A549 (cell line): ENCODE measurements at regions not wholly inside any gene's neighbourhood (a gene's known extent, or its start where the extent isn't known, plus 50 kb on each side); places are given as distances from the start of the nearest gene placed in this dataset.

Experiments used
- BHLHE40 ChIP-seq: IDR thresholded peaks from 2 replicates; pipeline ENCODE4 v1.6.1; 2012; ENCODE audit warnings: low read depth, low read length, inconsistent platforms
- CHD2 ChIP-seq: fragments of 150-350 bp; IDR thresholded peaks from 2 replicates; pipeline ENCODE4 v1.6.1; 2014; ENCODE audit warnings: low read length; ENCODE audit not compliant: partially characterized antibody
- CHD4 ChIP-seq: fragments of 200-600 bp; sonication (generic); IDR thresholded peaks from 2 replicates; pipeline ENCODE4 v1.6.1; 2016; ENCODE audit warnings: antibody characterized with exemption, mild to moderate bottlenecking, borderline replicate concordance
- EHMT2 ChIP-seq: fragments of 200-600 bp; sonication (generic); IDR thresholded peaks from 2 replicates; pipeline ENCODE4 v1.6.1; 2016; ENCODE audit warnings: antibody characterized with exemption, low read depth, mild to moderate bottlenecking, moderate library complexity
- GATA3 ChIP-seq: IDR thresholded peaks from 2 replicates; pipeline ENCODE4 v1.6.1; 2012; ENCODE audit warnings: borderline replicate concordance
- KDM5A ChIP-seq: fragments of 200-600 bp; sonication (generic); IDR thresholded peaks from 2 replicates; pipeline ENCODE4 v1.6.1; 2016; ENCODE audit warnings: antibody characterized with exemption, mild to moderate bottlenecking
- MYC ChIP-seq: IDR thresholded peaks from 2 replicates; pipeline ENCODE4 v1.6.1; 2012; ENCODE audit warnings: mild to moderate bottlenecking, inconsistent platforms, low read length, improper control_type of control experiment, borderline replicate concordance
- POLR2A ChIP-seq: IDR thresholded peaks from 2 replicates; pipeline ENCODE4 v1.6.1; 2012; ENCODE audit warnings: mild to moderate bottlenecking, low read length
- RARB ChIP-seq: fragments of 250-450 bp; sonication (Bioruptor Pico); IDR thresholded peaks from 2 replicates; pipeline ENCODE4 v1.8.0; 2021; ENCODE audit warnings: mild to moderate bottlenecking, moderate library complexity
- RFX5 ChIP-seq: fragments of 450-650 bp; IDR thresholded peaks from 2 replicates; pipeline ENCODE4 v1.7.1; 2014; ENCODE audit warnings: antibody characterized with exemption, mild to moderate bottlenecking, moderate library complexity
- TP53 ChIP-seq: fragments of 250-450 bp; sonication (Bioruptor Pico); IDR thresholded peaks from 2 replicates; pipeline ENCODE4 v1.5.0; 2021; ENCODE audit warnings: mild to moderate bottlenecking, moderate library complexity
- TF ChIP-seq, protein P1 (sequence below): fragments of >200 bp; sonication (Bioruptor Twin); formaldehyde crosslinking; IDR thresholded peaks from 3 replicates; pipeline ENCODE4 v1.5.1; 2016
- TF ChIP-seq, protein P2 (sequence below): IDR thresholded peaks from 2 replicates; pipeline ENCODE4 v1.6.1; 2012

DNA sequence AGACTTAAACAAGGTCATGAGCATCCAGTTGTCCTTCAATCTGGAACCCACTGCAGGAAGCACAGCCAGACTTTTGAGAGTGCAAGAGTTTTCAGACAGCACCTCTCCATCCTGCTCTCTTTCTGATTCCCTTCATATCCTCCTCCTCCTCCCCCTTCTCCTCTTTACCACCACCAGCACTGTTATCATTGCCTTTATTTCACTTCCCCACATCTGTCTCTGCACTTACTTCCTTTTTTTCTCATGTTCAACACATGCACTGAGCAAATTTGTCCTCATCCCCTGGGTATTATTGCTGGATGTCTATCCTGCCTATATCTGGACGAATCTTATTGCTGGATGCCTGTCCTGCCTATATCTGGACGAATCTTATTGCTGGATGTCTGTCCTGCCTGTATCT, 554.8 kb downstream of the DHX35 start:
- no peak for TF ChIP-seq POLR2A
- TF ChIP-seq, protein P1, sequence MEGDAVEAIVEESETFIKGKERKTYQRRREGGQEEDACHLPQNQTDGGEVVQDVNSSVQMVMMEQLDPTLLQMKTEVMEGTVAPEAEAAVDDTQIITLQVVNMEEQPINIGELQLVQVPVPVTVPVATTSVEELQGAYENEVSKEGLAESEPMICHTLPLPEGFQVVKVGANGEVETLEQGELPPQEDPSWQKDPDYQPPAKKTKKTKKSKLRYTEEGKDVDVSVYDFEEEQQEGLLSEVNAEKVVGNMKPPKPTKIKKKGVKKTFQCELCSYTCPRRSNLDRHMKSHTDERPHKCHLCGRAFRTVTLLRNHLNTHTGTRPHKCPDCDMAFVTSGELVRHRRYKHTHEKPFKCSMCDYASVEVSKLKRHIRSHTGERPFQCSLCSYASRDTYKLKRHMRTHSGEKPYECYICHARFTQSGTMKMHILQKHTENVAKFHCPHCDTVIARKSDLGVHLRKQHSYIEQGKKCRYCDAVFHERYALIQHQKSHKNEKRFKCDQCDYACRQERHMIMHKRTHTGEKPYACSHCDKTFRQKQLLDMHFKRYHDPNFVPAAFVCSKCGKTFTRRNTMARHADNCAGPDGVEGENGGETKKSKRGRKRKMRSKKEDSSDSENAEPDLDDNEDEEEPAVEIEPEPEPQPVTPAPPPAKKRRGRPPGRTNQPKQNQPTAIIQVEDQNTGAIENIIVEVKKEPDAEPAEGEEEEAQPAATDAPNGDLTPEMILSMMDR, result no peak
- TF ChIP-seq RFX5, result no peak
- TF ChIP-seq RARB (CRISPR knock-in tag), result no peak
- no peak for TF ChIP-seq CHD2
- TF ChIP-seq CHD4, result no peak
- TF ChIP-seq, protein P2, sequence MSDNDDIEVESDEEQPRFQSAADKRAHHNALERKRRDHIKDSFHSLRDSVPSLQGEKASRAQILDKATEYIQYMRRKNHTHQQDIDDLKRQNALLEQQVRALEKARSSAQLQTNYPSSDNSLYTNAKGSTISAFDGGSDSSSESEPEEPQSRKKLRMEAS, result no peak
- no peak for TF ChIP-seq MYC
- no peak for TF ChIP-seq KDM5A
- no peak for TF ChIP-seq BHLHE40
- TF ChIP-seq TP53 (CRISPR knock-in tag), result no peak
- TF ChIP-seq GATA3, result no peak
- no peak for TF ChIP-seq EHMT2
